ENCODE measurements at regions not wholly inside any gene's neighbourhood (a gene's known extent, or its start where the extent isn't known, plus 50 kb on each side); places are given as distances from the start of the nearest gene placed in this dataset.

DNA sequence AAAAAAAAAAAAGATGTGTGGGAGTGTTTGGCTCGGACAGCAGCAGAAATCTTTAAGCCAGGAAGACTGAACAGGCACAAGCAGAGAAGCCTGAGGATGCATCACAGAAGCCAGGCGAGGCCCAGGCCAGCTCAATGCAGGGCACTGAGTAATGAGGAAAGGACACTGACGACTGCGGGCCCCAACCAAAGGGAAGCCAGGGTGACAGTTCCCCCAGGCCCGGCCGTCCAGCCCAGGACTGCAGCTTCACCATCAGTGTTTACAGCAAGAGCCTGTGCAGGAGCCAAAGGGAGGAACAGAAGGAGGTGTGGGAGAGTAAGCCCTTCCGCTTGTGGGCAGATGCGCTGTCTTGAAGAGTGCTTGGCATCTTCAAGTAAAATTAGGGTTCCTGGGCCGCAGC, 205.3 kb upstream of the SFSWAP start:
- peaks cover 18% of the 10 kb centered on the region for H3K27me3 Mint-ChIP-seq (ENCODE audit: low read depth)
- H3K27ac Mint-ChIP-seq: no peak overlapping the region
- H3K4me1 Mint-ChIP-seq: no peaks in the 10 kb centered on the region
- TF ChIP-seq, protein P1, sequence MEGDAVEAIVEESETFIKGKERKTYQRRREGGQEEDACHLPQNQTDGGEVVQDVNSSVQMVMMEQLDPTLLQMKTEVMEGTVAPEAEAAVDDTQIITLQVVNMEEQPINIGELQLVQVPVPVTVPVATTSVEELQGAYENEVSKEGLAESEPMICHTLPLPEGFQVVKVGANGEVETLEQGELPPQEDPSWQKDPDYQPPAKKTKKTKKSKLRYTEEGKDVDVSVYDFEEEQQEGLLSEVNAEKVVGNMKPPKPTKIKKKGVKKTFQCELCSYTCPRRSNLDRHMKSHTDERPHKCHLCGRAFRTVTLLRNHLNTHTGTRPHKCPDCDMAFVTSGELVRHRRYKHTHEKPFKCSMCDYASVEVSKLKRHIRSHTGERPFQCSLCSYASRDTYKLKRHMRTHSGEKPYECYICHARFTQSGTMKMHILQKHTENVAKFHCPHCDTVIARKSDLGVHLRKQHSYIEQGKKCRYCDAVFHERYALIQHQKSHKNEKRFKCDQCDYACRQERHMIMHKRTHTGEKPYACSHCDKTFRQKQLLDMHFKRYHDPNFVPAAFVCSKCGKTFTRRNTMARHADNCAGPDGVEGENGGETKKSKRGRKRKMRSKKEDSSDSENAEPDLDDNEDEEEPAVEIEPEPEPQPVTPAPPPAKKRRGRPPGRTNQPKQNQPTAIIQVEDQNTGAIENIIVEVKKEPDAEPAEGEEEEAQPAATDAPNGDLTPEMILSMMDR (IDR thresholded peaks at IDR 0.05; ENCODE audit: unreplicated experiment in 3 of 3): no peak
- no peak overlapping the region for H3K4me3 Mint-ChIP-seq
- no peaks in the 10 kb centered on the region for H3K36me3 Mint-ChIP-seq (ENCODE audit: low read depth)
- H3K9me3 Mint-ChIP-seq: peaks cover 3% of the 10 kb centered on the region

DNA sequence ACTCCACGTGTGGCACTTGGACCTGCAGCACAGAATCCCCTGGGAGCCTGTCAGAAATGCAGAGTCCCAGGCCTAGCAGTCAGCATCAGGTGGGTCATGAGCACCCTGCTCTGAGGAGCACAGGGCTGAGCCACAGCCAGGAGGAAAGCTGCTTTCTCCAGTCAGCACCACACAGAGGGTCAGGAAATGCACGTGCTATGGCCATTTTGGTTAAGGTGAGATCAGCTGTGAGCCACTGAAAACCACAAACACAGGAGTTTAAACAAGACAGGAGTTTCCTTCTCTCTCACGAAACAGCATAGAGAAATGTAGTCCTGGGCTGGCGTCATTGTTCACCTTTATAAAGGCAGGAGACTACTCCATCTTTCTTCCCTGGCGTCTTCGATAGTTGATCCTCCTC, 204.5 kb upstream of the SFSWAP start:
- TF ChIP-seq, protein P1 (IDR thresholded peaks at IDR 0.05; ENCODE audit: unreplicated experiment in 3 of 3): no peak
- H3K4me1 Mint-ChIP-seq: no peaks in the 10 kb centered on the region
- H3K4me3 Mint-ChIP-seq: no peak overlapping the region
- no peaks in the 10 kb centered on the region for H3K36me3 Mint-ChIP-seq (ENCODE audit: low read depth)
- peaks cover 3% of the 10 kb centered on the region for H3K9me3 Mint-ChIP-seq
- no peak overlapping the region for H3K27ac Mint-ChIP-seq
- H3K27me3 Mint-ChIP-seq (ENCODE audit: low read depth): peaks cover 21% of the 10 kb centered on the region

DNA sequence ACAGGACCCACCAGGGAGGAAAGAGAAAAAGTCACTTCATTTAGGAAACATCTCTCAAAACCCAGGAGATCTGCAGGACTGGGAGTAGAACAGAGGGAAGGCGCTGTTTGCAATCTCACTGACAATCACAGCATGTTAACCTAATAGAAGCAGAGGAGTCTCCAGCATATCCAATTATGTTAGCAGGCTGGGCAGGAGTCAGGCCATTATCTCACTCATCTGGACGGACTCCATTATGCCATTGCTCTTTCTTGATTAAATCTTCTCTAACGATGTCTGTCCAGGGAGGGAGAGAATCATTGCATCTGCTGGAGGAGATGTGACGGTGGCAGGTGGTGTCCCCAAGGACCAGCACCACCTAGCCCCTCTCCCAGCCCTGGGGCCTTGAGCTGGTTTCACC, 203.8 kb upstream of the SFSWAP start:
- Mint-ChIP-seq H3K4me3 (no peak overlapping the region), H3K27me3 (ENCODE audit: low read depth) (peaks cover 20% of the 10 kb centered on the region), H3K27ac (no peak overlapping the region), H3K4me1 (no peaks in the 10 kb centered on the region), H3K36me3 (ENCODE audit: low read depth) (no peaks in the 10 kb centered on the region), H3K9me3 (peaks cover 3% of the 10 kb centered on the region)
- TF ChIP-seq, protein P1 (IDR thresholded peaks at IDR 0.05; ENCODE audit: unreplicated experiment in 3 of 3): no peak

DNA sequence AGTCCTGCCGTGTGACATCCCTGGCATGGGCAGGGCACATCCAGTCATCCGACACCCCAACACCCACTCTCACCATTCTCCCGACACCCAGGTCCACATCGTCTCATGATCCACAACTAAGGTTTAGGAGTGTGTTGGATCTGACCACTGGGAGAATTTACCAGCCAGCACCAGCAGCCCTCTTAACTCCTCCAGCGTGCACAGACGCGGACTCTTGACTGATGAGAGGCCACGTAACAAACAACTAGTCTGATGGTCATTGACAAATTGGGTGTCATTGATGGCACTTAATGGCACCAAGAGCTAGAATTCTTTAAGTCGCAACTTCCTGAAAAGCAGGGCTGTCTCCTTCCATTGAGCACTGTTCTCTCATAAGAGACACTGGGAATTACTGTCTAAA, 203.0 kb upstream of the SFSWAP start:
- no peak overlapping the region for H3K4me3 Mint-ChIP-seq
- H3K27me3 Mint-ChIP-seq (ENCODE audit: low read depth): peaks cover 27% of the 10 kb centered on the region
- no peaks in the 10 kb centered on the region for H3K36me3 Mint-ChIP-seq (ENCODE audit: low read depth)
- no peaks in the 10 kb centered on the region for H3K4me1 Mint-ChIP-seq
- peaks cover 3% of the 10 kb centered on the region for H3K9me3 Mint-ChIP-seq
- no peak overlapping the region for H3K27ac Mint-ChIP-seq
- TF ChIP-seq, protein P1 (IDR thresholded peaks at IDR 0.05; ENCODE audit: unreplicated experiment in 3 of 3): no peak

DNA sequence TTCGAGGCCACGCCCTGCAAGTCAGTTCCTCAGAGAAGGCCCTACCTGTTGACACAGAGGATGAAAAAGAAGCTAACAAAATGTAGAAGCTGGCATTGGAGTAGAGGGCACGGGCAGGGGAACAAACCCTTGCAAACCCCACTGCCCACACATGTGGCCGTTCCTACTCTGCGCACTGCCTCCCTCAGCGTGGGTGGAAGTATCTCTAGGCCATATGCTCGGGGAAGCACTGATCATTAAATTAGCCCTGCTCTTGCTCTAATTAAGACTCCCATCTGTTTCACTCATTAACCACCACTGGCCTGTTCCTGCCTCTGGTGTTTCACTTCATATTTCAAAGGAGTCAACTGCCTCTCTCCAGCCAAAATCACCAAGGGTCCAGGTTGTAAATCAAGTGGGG, 201.2 kb upstream of the SFSWAP start:
- Mint-ChIP-seq H3K9me3 (peaks cover 8% of the 10 kb centered on the region), H3K36me3 (ENCODE audit: low read depth) (no peaks in the 10 kb centered on the region), H3K27me3 (ENCODE audit: low read depth) (peaks cover 34% of the 10 kb centered on the region), H3K4me1 (no peaks in the 10 kb centered on the region), H3K27ac (no peak overlapping the region), H3K4me3 (no peak overlapping the region)
- TF ChIP-seq, protein P1 (IDR thresholded peaks at IDR 0.05; ENCODE audit: unreplicated experiment in 3 of 3): no peak

DNA sequence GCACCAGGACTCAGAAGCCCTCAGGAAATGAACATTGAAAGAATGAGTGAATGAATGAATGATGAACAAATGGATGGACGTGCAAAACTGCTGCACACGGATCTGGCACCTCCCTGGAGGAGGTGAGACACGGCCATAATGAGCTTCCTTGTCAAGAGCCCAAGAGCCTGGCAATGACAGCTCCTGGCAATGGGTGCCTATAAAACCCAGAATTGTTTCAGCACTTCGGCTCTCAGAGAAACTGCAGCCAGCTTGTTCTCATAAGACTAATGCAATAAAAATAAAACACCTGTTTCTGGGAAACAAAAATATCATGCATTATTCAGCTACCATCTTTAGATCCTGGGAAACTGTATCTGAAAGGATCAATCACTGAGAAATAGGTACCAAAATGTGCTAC, 200.5 kb upstream of the SFSWAP start:
- Mint-ChIP-seq H3K27me3 (ENCODE audit: low read depth) (peaks cover 34% of the 10 kb centered on the region), H3K27ac (no peak overlapping the region), H3K4me3 (no peak overlapping the region), H3K9me3 (peaks cover 13% of the 10 kb centered on the region), H3K4me1 (no peaks in the 10 kb centered on the region), H3K36me3 (ENCODE audit: low read depth) (no peaks in the 10 kb centered on the region)
- TF ChIP-seq, protein P1 (IDR thresholded peaks at IDR 0.05; ENCODE audit: unreplicated experiment in 3 of 3): no peak
